Left ventricle myocardium inferior (tissue), 1 donor: ENCODE measurements at regions not wholly inside any gene's neighbourhood (a gene's known extent, or its start where the extent isn't known, plus 50 kb on each side); places are given as distances from the start of the nearest gene placed in this dataset.
A peak's percentile ranks its signal among the peaks of the same experiment; 100 is the strongest.
"Not testable (repeated sequence)": the region's sequence is repeated elsewhere in the genome, so short reads cannot be mapped to it uniquely, and the experiment has no call there.

Experiments
- DNase-seq: peaks from one replicate; pipeline ENCODE4 v3.0.0-alpha.2; 2020
- H3K27ac ChIP-seq: fragments of 200-600 bp; replicated peaks from 2 replicates; pipeline ENCODE4 v1.8.0; 2021
- H3K27me3 ChIP-seq: fragments of 200-600 bp; 2 replicates; pipeline ENCODE4 v1.8.0; 2021; ENCODE audit warnings: low read depth
- H3K36me3 ChIP-seq: fragments of 200-600 bp; 2 replicates; pipeline ENCODE4 v1.8.0; 2021
- H3K4me1 ChIP-seq: fragments of 200-600 bp; 2 replicates; pipeline ENCODE4 v1.8.0; 2021
- H3K4me3 ChIP-seq: fragments of 200-600 bp; 2 replicates; pipeline ENCODE4 v1.8.0; 2021; ENCODE audit warnings: mild to moderate bottlenecking, moderate library complexity
- H3K9me3 ChIP-seq: fragments of 200-600 bp; replicated peaks from 2 replicates; pipeline ENCODE4 v1.8.0; 2021
- CTCF ChIP-seq: fragments of 200-600 bp; IDR thresholded peaks from 2 replicates; pipeline ENCODE4 v1.8.0; 2021; ENCODE audit warnings: antibody characterized with exemption, mild to moderate bottlenecking, borderline replicate concordance
- intact Hi-C: fragments of 100-400 bp; cut with micrococcal nuclease; formaldehyde crosslinking; loops from one replicate; pipeline ENCODE4 v1.11.0; 2022
- donor health status: DM: no; HTN: yes; CAD: no; lungs with severe emphysema.

- H3K9me3 ChIP-seq = peaks cover 22% of the 10 kb centered on the region
- H3K27ac ChIP-seq = no peak overlapping the region
- no peak for DNase-seq
- no peaks in the 10 kb centered on the region for H3K27me3 ChIP-seq
- no peaks in the 10 kb centered on the region for H3K4me1 ChIP-seq
- no peak overlapping the region for H3K4me3 ChIP-seq
- no peak for TF ChIP-seq CTCF
- H3K36me3 ChIP-seq = no peaks in the 10 kb centered on the region
- intact Hi-C loops = no loop called here
These were observed 130.1 kb upstream of the EFEMP1 start for GRCh38 chr2:56053679-56054078.

- TF ChIP-seq CTCF = no peak
- peaks cover 39% of the 10 kb centered on the region for H3K9me3 ChIP-seq
- no peaks in the 10 kb centered on the region for H3K36me3 ChIP-seq
- DNase-seq = no peak
- no peak overlapping the region for H3K4me3 ChIP-seq
- H3K4me1 ChIP-seq = no peaks in the 10 kb centered on the region
- intact Hi-C loops = no loop called here
- no peak overlapping the region for H3K27ac ChIP-seq
- H3K27me3 ChIP-seq = no peaks in the 10 kb centered on the region
These were observed 128.4 kb upstream of the CCDC85A start for GRCh38 chr2:56055405-56055804.

DNA sequence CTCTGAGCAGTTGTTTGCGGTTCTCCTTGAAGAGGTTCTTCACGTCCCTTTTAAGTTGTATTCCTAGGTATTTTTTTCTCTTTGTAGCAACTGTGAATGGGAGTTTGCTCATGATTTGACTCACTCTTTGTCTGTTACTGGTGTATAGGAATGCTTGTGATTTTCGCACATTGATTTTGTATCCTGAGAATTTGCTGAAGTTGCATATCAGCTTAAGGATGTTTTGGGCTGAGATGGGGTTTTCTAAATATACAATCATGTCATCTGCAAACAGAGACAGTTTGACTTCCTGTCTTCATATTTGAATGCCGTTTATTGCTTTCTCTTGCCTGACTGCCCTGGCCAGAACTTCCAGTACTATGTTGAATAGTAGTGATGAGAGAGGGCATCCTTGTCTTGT is 122.5 kb upstream of the CCDC85A start:
- H3K27ac ChIP-seq, intact Hi-C loops, H3K36me3 ChIP-seq, H3K27me3 ChIP-seq, H3K4me3 ChIP-seq, DNase-seq, H3K4me1 ChIP-seq: not testable (repeated sequence)
- peaks cover 58% of the 10 kb centered on the region for H3K9me3 ChIP-seq

GRCh38 chr2:56068746-56069145 is 115.0 kb upstream of the CCDC85A start:
- Histone ChIP-seq H3K36me3 (no peaks in the 10 kb centered on the region), H3K27me3 (no peaks in the 10 kb centered on the region), H3K4me3 (no peak overlapping the region), H3K4me1 (no peaks in the 10 kb centered on the region), H3K27ac (no peak overlapping the region), H3K9me3 (peaks cover 19% of the 10 kb centered on the region)
- intact Hi-C loops = no loop called here
- no peak for TF ChIP-seq CTCF
- DNase-seq = no peak

DNA sequence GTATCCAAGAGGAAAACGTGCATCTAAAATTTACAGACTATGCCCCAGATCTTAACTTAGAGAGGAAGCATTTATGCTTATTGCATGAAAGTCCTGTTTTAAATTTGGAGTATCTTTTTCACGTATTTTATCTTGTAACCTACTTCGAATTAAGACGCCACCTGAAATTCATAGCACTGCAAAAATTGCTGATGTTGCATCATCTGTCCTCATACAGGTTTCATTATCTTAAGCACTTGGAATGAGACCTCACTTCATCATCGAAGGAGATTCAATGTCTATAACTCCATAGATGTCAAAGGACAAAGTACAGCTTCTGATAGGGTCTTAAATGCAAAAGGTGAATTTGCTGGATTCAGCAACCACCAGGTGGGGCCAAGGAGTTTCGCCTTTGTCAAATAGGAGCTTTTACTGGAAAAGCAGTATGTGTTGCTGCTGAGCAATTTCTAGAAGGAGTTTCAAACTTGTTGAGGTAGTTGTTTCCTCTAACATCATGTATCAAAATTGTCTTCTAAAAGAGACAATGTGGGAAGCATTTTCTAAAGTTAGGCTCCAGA is 106.4 kb upstream of the CCDC85A start:
- Histone ChIP-seq H3K9me3 (peaks cover 5% of the 10 kb centered on the region), H3K27ac (no peak overlapping the region), H3K4me3 (no peak overlapping the region), H3K27me3 (no peaks in the 10 kb centered on the region), H3K4me1 (no peaks in the 10 kb centered on the region), H3K36me3 (no peaks in the 10 kb centered on the region)
- TF ChIP-seq CTCF = peak; percentile 41
- intact Hi-C loops = no loop called here
- no peak for DNase-seq

DNA sequence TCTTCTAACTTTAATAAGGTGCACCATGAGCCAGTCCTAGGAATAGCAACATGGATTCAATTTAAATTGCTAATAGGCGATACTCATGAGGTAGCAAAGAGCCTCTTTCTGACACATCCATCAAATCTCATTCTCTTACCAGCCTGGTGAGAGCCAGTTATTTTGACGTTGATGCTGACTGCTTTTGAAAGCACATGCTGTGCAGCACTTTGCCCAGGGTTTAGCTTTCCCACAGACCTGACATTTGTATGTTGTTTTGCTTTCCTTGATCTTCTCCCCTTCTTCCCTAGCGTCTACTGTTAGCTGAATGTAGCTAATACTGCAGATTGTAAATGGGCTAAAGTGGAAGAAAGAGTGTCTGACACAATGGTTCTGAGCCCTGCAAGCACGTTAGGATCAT is 101.1 kb upstream of the CCDC85A start:
- no peaks in the 10 kb centered on the region for H3K27me3 ChIP-seq
- intact Hi-C loops = no loop called here
- TF ChIP-seq CTCF = no peak
- no peak overlapping the region for H3K4me3 ChIP-seq
- H3K4me1 ChIP-seq = no peaks in the 10 kb centered on the region
- H3K36me3 ChIP-seq = no peaks in the 10 kb centered on the region
- DNase-seq = no peak
- H3K27ac ChIP-seq = no peak overlapping the region
- peaks cover 5% of the 10 kb centered on the region for H3K9me3 ChIP-seq
